Neural progenitor cell (in vitro differentiated cells): ENCODE measurements at regions not wholly inside any gene's neighbourhood (a gene's known extent, or its start where the extent isn't known, plus 50 kb on each side); places are given as distances from the start of the nearest gene placed in this dataset.

ENCODE experiments used
- DNase-seq: peaks from one replicate; pipeline ENCODE4 v3.0.0-alpha.2; 2016; ENCODE audit warnings: low spot score
- H2AFZ ChIP-seq: fragments of 200-600 bp; sonication (generic); replicated peaks from 2 replicates; pipeline ENCODE4 v1.6.1; 2016; ENCODE audit warnings: antibody characterized with exemption
- H3F3A ChIP-seq: fragments of 200-600 bp; sonication (generic); 2 replicates; pipeline ENCODE4 v1.6.1; 2016; ENCODE audit warnings: antibody characterized with exemption, low read depth
- H3K27ac ChIP-seq: fragments of 200-600 bp; sonication (generic); 2 replicates; pipeline ENCODE4 v1.5.1; 2016; ENCODE audit warnings: mild to moderate bottlenecking
- H3K27me3 ChIP-seq: fragments of 200-600 bp; sonication (generic); 2 replicates; pipeline ENCODE4 v1.6.1; 2016; ENCODE audit warnings: mild to moderate bottlenecking, moderate library complexity
- H3K36me3 ChIP-seq: fragments of 200-600 bp; sonication (generic); 2 replicates; pipeline ENCODE4 v1.5.1; 2016
- H3K4me1 ChIP-seq: fragments of 200-600 bp; sonication (generic); 2 replicates; pipeline ENCODE4 v1.6.1; 2016; ENCODE audit warnings: mixed run types
- H3K4me2 ChIP-seq: fragments of 200-600 bp; sonication (generic); 2 replicates; pipeline ENCODE4 v1.6.1; 2016
- H3K4me3 ChIP-seq: fragments of 200-600 bp; sonication (generic); 2 replicates; pipeline ENCODE4 v1.5.1; 2016
- H3K79me2 ChIP-seq: fragments of 200-600 bp; sonication (generic); 2 replicates; pipeline ENCODE4 v1.6.1; 2016; ENCODE audit warnings: low read depth
- H3K9ac ChIP-seq: fragments of 200-600 bp; sonication (generic); 2 replicates; pipeline ENCODE4 v1.6.1; 2016
- H3K9me3 ChIP-seq: fragments of 200-600 bp; sonication (generic); 2 replicates; pipeline ENCODE4 v1.5.1; 2016; ENCODE audit warnings: low read depth
- H4K20me1 ChIP-seq: fragments of 200-600 bp; sonication (generic); 2 replicates; pipeline ENCODE4 v1.6.1; 2016; ENCODE audit warnings: low read depth
- H3K27ac Mint-ChIP-seq: 3 replicates; pipeline ENCODE4 v1.8.0; 2021; ENCODE audit warnings: mixed read lengths
- H3K27me3 Mint-ChIP-seq: 2 replicates; pipeline ENCODE4 v1.8.0; 2022; ENCODE audit warnings: low read depth, mild to moderate bottlenecking, inconsistent platforms, moderate library complexity, mixed read lengths; ENCODE audit not compliant: insufficient read depth
- H3K36me3 Mint-ChIP-seq: 3 replicates; pipeline ENCODE4 v1.8.0; 2021; ENCODE audit warnings: mixed read lengths
- H3K4me1 Mint-ChIP-seq: 3 replicates; pipeline ENCODE4 v1.8.0; 2021; ENCODE audit warnings: mixed read lengths
- H3K4me3 Mint-ChIP-seq: 3 replicates; pipeline ENCODE4 v1.8.0; 2021; ENCODE audit warnings: mild to moderate bottlenecking, moderate library complexity, mixed read lengths
- H3K9me3 Mint-ChIP-seq: 3 replicates; pipeline ENCODE4 v1.8.0; 2020; ENCODE audit warnings: mixed read lengths
- CTCF ChIP-seq: fragments of 200-600 bp; sonication (generic); IDR thresholded peaks from 2 replicates; pipeline ENCODE4 v1.5.1; 2017; ENCODE audit warnings: antibody characterized with exemption, mild to moderate bottlenecking
- EZH2 ChIP-seq: fragments of 200-600 bp; sonication (generic); IDR thresholded peaks from 2 replicates; pipeline ENCODE4 v1.6.1; 2017; ENCODE audit warnings: antibody characterized with exemption, mild to moderate bottlenecking, moderate library complexity
- EZH2phosphoT487 ChIP-seq: fragments of 200-600 bp; sonication (generic); IDR thresholded peaks from 2 replicates; pipeline ENCODE4 v1.6.1; 2017; ENCODE audit warnings: antibody characterized with exemption

DNA sequence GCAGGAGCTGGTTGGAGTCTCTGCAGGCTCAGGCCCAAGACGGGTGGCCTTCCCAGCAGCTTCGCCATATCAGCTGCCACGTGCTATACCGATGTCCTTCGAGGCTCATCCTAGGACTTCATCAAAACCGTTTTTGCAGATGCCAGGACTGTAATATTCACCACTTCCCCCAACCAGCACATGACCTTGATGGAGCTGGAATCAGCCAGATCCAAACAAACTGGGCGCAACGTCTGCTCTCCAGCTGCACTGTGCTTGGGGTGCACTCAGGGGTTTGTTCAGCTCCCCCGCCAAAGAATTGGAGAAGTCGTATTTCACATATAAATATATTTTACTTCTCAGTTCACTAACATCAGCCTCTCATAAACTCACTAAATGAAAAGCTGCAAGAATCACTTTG lies 149.5 kb upstream of the DIO3 start:
- Histone ChIP-seq H3K27ac (no peak overlapping the region), H3K9me3 (no peaks in the 10 kb centered on the region), H3K4me2 (no peak overlapping the region), H2AFZ (no peak overlapping the region), H3K9ac (no peak overlapping the region), H3F3A (no peaks in the 10 kb centered on the region), H4K20me1 (no peaks in the 10 kb centered on the region), H3K4me3 (no peak overlapping the region), H3K79me2 (no peaks in the 10 kb centered on the region), H3K36me3 (no peaks in the 10 kb centered on the region), H3K4me1 (no peaks in the 10 kb centered on the region), H3K27me3 (peaks cover 9% of the 10 kb centered on the region)
- Mint-ChIP-seq H3K36me3 (no peaks in the 10 kb centered on the region), H3K9me3 (peaks cover 3% of the 10 kb centered on the region), H3K4me3 (no peak overlapping the region), H3K4me1 (peaks cover 36% of the 10 kb centered on the region), H3K27me3 (peaks cover 12% of the 10 kb centered on the region), H3K27ac (no peak overlapping the region)
- TF ChIP-seq CTCF (no peak), EZH2 (no peak), EZH2phosphoT487 (no peak)
- DNase-seq, result no peak

- Histone ChIP-seq H4K20me1 (no peaks in the 10 kb centered on the region), H3K9me3 (no peaks in the 10 kb centered on the region), H3K9ac (no peak overlapping the region), H3K4me3 (no peak overlapping the region), H3K79me2 (no peaks in the 10 kb centered on the region), H3K4me1 (no peaks in the 10 kb centered on the region), H3K27ac (no peak overlapping the region), H3K36me3 (no peaks in the 10 kb centered on the region), H3F3A (no peaks in the 10 kb centered on the region), H3K27me3 (peaks cover 9% of the 10 kb centered on the region), H2AFZ (no peak overlapping the region), H3K4me2 (no peak overlapping the region)
- TF ChIP-seq EZH2 (no peak), CTCF (no peak), EZH2phosphoT487 (no peak)
- Mint-ChIP-seq H3K4me3 (no peak overlapping the region), H3K4me1 (peaks cover 36% of the 10 kb centered on the region), H3K27ac (no peak overlapping the region), H3K27me3 (peaks cover 9% of the 10 kb centered on the region), H3K9me3 (peaks cover 3% of the 10 kb centered on the region), H3K36me3 (no peaks in the 10 kb centered on the region)
- no peak for DNase-seq
Measured at GRCh38 chr14:101412739-101413138, 148.6 kb upstream of the DIO3 start.

GRCh38 chr14:101417434-101417833 lies 143.9 kb upstream of the DIO3 start:
- Mint-ChIP-seq H3K4me1 (peaks cover 8% of the 10 kb centered on the region), H3K27me3 (peaks cover 6% of the 10 kb centered on the region), H3K27ac (no peak overlapping the region), H3K4me3 (no peak overlapping the region), H3K9me3 (peaks cover 9% of the 10 kb centered on the region), H3K36me3 (no peaks in the 10 kb centered on the region)
- no peak overlapping the region for H3K4me2 ChIP-seq
- H4K20me1 ChIP-seq, result no peaks in the 10 kb centered on the region
- no peaks in the 10 kb centered on the region for H3K9me3 ChIP-seq
- TF ChIP-seq CTCF (no peak), EZH2phosphoT487 (no peak), EZH2 (no peak)
- H3K4me1 ChIP-seq, result no peaks in the 10 kb centered on the region
- H3K79me2 ChIP-seq, result no peaks in the 10 kb centered on the region
- no peak overlapping the region for H2AFZ ChIP-seq
- H3K9ac ChIP-seq, result no peak overlapping the region
- no peak overlapping the region for H3K4me3 ChIP-seq
- H3K27me3 ChIP-seq, result peaks cover 5% of the 10 kb centered on the region
- DNase-seq, result no peak
- H3K36me3 ChIP-seq, result no peaks in the 10 kb centered on the region
- H3K27ac ChIP-seq, result no peak overlapping the region
- H3F3A ChIP-seq, result no peaks in the 10 kb centered on the region

DNA sequence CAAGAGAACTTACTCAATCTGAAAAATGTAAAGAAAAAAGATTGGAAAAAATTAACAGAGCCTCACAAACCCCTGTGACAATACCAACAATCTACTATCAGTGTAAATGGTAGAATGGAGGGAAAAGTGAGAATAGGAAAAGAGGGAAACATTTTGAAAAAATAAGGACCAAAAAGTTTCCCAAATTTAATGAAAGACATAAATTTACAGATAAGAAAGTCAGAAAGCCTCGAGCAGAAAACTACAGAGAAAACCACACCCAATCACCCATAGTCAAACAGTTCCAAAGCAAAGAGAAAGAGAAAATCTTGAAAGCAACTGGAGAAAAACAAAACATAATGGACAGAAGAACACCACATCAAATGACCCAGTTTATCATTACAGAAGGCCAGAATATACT lies 142.7 kb upstream of the DIO3 start:
- Histone ChIP-seq H3K4me3 (no peak overlapping the region), H3K4me1 (no peaks in the 10 kb centered on the region), H3K36me3 (no peaks in the 10 kb centered on the region), H3K27me3 (no peaks in the 10 kb centered on the region), H3K9me3 (no peaks in the 10 kb centered on the region), H3K27ac (no peak overlapping the region), H2AFZ (no peak overlapping the region), H3K9ac (no peak overlapping the region), H4K20me1 (no peaks in the 10 kb centered on the region), H3K79me2 (no peaks in the 10 kb centered on the region), H3K4me2 (no peak overlapping the region), H3F3A (no peaks in the 10 kb centered on the region)
- Mint-ChIP-seq H3K4me1 (peaks cover 5% of the 10 kb centered on the region), H3K27ac (no peak overlapping the region), H3K27me3 (peaks cover 6% of the 10 kb centered on the region), H3K9me3 (peaks cover 10% of the 10 kb centered on the region), H3K36me3 (no peaks in the 10 kb centered on the region), H3K4me3 (no peak overlapping the region)
- DNase-seq, result no peak
- TF ChIP-seq EZH2phosphoT487, result no peak
- no peak for TF ChIP-seq CTCF
- TF ChIP-seq EZH2, result no peak
